HG02870 (cell line): ENCODE measurements at regions not wholly inside any gene's neighbourhood (a gene's known extent, or its start where the extent isn't known, plus 50 kb on each side); places are given as distances from the start of the nearest gene placed in this dataset.

ENCODE experiments used
- ATAC-seq: cut with Tn5 transposase; IDR thresholded peaks from one replicate; pipeline ENCODE4 v1.9.1; 2021; ENCODE audit warnings: mild to moderate bottlenecking, moderate library complexity; ENCODE audit not compliant: unreplicated experiment

DNA sequence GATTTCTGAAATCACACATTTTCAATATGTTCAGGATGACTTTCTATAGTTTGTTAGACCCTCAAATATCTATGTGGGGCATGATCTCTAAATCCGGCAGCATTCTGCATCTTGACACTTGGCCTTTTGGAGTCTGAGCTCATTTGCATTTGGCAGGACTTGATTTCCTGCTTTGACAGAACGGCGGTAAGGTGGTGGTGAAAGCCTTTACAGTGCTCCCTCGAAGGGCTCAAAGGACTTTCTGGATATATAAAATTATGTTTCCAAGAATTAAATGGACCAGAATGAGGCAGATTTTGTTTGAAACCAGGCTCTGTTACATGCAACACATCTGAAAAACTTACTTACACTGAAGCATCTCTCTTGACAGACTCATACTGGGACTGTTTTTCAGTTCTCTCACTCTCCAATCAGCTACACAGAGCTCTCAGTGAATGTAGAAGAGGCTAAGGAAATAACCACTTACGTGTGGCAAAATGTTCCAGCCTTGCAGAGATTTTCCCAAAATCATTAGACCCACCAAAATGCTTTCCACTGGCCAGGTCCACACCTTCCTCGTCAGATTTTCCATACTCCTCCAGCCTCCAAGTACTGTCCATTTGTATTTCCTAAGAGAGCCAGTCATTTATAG is 207.2 kb downstream of the SPRY2 start:
- no peak for ATAC-seq

DNA sequence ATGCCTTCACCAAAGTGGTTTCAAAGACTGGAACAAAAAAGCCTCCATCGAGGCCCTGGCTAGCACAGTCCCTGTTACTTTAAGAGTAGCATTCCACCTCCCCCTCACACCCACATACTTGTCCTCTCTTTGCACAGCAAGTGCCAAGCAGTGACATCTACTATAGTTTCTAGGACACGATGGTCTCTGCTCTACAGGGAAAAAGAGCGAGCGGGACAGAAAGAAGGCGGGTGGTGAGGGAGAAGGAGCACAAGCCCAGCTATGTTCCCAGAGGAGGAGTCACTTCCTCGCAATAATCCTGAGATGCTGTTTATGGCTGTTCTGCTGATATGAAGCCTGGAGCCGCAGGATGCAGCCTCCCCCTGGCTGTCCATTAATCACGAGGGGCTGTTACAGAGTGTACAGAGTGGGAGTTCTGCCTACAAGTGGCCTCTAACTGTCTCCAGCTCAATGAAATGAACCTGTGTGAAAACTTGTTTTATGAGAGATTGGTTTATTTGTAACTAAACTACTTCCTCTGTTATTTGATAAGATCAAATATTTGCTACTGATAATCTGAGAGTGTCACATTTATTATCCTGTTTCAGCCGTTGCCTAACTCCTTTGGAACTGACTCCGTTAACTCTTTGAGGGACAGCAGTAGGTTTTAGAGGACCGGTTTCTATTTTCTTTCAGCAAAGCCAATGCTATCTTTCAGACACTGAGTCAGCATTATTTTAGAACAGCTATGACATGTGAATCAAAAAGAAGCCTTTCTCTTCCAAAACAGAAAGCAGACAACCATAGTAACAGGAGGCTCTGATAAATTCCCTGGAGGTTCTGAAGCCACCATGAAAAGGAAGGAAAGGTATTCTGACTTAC is 208.0 kb downstream of the SPRY2 start:
- no peak for ATAC-seq

DNA sequence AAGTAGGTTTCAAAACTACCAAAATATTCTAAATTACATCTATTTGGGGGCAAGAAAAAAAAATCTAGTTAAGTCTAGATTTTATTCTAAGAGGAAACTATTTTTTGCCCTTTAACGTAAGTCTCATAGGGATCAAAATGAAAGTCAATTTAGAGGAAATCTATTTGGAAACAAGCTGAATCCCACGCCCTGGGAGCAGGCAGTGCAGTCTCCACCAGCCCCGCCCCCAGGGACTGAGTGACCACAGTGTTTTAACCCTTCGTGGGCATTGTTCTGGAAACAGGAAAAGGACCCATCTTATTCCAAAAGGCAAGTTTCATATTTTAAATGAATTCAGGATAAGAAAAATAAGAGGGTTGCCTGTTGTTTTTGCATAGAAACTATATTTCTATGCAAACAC is 209.7 kb downstream of the SPRY2 start:
- ATAC-seq = no peak

DNA sequence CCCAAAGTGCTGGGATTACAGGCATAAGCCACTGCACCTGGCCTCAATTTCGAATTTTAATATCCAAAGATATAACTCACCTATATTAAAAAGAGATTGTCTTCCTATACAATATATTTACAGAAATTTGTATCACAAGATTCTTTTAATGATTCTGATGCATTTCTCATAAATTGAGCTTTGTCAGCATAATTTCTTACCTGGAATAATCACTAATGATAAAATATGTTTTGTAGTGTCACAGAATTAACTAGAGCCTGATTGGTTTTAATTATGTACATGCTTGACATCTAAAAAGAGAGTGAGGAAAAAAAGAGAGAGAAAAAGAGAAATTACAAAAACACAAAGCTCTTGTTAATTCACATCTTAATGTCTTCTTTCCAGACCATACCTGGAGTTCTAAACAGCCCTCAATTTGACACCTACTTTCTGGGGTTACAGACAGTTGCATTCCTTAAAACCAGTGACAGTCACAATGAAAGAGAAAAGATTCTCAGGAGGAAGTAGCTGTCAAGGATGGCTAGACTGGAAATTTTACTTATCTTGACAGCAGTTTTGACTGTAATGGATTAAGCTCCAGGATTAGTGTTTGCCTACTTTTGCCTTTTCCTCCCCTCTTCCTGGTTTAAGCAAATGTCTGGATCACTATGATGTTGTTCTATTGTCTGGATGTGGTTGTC is 214.4 kb downstream of the SPRY2 start:
- ATAC-seq = no peak

DNA sequence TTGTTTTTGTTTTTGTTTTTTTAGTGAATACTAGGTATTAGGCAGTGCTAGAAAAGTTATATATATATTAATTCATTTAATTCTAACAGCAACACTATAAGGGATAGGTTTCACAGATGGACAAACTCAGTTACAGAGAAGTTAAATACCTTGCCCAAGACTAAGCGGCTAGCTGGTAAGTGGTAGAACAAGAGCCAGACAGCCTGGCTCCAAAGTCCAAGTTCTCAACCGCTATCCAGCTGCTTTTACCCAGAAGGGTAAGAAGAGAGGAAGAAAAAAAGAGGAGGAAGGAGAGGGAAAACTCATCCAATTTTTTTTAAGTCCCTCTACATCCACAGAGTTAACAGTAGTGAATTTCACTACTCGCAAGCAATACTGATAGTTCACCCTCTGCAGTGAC is 217.0 kb downstream of the SPRY2 start:
- no peak for ATAC-seq

DNA sequence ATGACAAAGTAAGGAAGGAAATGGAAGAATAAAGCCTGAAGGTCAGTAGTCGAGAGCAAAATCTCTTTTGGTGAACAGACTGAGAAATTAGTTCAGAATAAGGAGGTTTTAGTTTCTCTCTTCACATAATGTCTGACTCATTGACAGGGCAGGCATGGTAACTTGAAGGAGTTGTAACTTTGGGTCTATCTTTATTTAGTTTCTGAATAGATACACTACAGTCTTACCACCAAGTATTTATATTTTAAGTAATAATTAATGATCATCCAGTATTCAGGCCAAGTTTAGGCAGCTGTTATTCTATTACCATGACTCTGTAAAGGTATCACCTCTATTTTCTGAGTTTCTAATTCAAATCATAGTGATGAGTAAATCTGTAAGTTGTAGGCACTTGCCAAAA is 219.9 kb downstream of the SPRY2 start:
- ATAC-seq = no peak

DNA sequence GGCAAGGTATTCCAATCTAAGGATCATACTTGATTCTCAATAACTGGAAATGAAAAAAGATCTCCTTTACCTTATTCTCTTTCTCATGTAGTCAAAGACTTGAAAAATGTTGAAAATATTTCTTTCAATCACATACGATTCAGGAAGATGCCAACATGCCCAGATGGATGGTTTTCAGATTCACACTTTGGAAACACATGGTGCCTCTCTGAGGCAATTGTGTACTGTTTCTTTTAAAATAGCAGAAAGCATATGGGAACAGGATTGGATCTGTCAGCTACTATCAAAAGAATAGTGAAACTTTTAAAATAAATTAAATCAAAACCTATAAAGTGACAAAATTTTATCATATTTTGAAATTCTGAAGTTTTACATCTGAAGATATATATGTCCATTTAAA is 222.4 kb downstream of the SPRY2 start:
- no peak for ATAC-seq

DNA sequence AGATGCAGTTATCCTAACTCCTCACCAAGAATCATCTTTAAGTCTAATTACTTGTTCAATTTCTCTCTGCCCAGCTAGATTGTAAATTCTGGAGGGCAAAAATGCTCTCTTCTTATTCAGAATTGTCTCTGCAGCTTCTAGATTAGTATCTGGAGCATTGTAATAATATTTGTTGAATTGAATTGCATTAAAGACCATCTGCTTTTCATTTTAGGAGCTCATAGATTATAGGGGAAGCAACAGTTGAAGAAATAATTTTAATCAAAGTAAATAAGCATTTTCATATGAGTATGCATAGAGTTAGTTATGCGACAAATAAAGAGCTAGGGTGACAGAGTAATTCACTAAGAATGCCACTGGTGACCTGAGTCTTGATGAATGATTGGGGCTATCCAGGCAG is 222.8 kb downstream of the SPRY2 start:
- no peak for ATAC-seq

DNA sequence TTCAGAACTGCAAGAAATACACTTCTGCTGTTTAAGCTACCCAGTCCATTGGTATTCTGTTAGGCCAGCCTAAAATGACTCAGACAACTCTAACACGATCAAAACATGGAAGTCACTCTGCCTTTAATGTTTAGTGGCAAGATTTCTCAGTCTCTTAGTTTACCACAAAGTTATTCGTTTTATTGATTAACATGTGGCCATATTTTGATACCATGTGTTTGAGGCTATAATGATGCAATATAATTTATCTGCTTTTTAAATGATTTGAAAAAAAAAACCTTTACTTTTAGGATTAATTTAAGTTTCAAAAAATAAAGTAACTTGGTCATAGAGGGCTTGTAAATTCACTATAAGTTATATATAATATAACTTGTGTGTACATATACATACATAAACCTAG is 223.4 kb downstream of the SPRY2 start:
- ATAC-seq = no peak

DNA sequence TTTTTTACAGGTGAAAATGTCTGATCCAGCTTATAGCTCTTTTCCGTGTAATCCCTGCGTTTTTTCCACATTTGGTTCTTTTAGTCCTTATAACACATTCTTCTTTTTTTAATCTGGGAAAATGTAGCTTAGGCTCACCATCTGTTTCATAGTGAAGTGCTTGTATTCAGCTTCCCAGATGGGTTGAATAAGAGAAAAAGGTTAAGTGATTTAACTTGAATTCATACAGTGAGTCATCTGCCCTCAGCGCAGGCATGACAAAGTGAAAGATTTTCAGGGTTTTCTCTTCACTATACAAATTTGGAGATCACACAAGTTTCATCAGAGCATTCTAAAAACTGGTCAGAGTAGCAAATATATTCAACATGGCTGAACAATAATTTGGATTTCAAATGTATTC is 224.8 kb downstream of the SPRY2 start:
- no peak for ATAC-seq

DNA sequence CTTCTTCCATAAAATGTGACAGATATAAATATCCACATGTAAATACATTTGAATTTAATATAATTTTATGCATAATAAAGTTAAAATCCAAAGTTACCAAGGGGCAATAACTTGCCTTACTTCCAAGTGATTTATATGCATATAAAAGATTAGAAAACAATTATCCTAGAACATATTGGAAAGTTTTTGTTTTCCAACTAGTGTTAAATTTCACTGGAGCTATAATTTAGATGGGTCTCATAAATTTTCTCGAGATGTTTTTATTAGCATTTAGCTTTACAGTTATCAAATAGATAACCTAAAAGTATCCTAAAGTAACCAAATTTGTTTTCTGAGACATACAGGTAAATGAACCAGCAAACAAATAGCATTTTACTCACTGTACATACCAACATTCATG is 225.3 kb downstream of the SPRY2 start:
- ATAC-seq = no peak

DNA sequence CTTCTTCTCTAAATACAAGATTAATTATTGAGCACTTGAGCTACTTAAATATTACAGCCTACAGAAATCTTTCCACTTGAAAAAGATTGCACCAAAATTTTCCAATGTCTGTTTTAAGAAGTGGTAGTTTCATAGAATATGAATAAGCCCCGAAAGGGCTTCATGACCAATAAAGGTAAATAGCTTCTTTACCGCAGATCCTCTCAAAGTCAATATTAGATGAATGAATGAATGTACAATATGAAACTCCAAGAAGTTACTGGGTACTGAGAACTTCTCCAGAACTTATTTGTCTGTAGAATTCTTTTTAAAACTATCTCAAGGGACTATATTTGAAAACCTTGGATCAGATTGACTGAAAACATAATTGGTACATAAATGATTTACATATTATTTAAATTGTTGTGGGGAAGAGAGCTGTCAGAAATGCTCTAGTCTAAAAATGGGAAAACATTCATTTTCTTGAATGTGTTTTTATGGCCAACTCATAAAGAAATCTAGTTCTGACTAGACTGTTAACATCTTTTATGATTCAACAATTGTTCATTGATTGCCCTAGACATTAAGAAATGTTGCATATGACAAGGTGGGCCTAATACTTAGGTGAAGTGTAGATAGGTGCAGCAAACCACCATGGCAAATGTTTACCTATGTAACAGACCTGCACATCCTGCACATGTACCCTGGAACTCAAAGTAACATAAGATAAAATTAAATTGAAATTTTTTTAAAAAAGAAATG is 227.0 kb downstream of the SPRY2 start:
- no peak for ATAC-seq

DNA sequence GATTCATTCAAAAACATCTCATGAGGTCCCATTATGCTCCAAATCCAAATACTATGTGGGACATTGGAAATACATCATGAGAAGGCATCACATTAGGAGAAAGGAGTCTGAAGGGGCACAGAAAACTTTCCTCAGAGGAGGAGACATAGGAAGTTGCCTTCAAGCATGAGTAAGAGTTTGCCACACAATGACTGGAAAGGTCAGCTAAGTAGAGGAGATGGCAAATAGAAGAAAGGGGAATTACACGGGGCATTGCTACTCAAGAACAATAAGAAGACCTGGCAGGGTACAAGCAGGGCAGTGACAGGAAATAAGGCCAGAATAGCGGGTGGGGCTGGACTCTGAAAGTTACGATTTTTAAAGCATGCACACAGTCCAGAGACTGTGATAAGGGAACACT is 231.6 kb downstream of the SPRY2 start:
- no peak for ATAC-seq

DNA sequence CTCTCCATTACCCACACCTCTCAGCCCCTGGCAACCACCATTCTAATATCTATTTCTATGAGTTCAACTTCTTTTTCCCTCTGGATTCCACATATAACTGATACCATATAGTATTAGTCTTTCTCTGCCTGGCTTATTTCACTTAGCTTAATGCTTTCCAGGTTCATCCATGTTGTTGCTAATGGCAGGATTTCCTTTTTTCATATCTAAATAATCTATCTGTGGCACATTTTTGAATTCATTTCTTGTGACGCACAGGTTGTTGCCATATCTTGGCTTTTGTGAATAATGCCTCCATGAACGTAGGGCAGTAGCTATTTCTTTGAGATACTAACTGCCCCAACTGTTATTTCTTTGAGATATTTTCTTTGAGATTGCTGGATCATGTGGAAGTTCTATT is 235.6 kb downstream of the SPRY2 start:
- no peak for ATAC-seq

DNA sequence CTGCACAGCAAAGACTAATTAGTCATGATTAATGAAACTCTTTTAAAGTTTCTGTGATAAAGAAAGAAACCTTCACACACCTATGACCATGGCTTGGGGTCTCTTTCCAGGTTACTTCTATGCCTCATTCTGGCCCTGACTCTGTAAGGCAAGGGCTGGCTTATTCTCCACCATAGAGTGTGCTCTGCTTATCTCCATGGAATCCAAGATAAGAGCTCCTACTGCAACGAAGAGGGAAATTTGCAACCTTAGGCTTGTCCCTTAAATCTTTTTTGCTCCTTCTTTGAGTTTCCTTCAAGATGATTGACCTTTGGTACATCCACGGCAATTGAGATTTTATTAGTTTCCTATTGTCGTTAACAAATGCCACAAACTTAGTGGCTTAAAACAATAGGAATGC is 239.9 kb downstream of the SPRY2 start:
- no peak for ATAC-seq

DNA sequence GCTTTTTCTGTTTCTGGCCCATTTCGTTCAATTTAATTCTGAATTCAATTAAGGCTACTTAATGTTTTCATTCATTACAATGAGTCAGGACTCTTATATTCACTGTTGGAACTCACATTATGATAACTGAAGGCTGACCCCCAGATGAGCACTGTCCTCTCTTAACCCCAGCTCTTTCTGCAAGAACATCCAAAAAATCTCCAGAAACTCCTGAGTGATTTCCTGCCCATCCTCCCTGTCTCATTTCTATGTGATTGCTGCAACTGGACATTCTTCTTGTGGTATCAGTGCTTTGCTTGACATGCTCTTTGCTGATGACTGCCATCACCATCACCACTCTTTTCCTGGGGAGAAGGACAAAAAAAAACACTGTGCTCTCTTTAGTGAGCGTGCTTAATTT is 240.3 kb downstream of the SPRY2 start:
- ATAC-seq = no peak

DNA sequence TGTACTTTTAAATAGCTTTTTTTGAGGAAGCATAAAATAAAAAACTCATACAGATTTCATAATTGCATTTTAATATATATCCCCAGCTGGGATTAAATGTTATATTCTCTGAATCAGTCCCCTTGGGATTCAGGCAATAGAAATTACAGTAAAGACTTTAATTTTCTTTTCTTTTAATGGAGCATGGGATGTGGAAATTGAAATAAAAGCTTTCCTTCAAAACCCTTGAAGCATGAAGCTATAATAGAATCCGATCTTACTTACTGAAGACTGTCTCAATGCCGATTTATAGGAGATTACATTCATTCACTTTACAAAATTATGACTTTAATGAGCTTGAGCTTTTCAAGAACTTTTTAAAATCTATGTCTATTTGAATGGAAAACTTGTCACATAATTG is 243.4 kb downstream of the SPRY2 start:
- no peak for ATAC-seq

DNA sequence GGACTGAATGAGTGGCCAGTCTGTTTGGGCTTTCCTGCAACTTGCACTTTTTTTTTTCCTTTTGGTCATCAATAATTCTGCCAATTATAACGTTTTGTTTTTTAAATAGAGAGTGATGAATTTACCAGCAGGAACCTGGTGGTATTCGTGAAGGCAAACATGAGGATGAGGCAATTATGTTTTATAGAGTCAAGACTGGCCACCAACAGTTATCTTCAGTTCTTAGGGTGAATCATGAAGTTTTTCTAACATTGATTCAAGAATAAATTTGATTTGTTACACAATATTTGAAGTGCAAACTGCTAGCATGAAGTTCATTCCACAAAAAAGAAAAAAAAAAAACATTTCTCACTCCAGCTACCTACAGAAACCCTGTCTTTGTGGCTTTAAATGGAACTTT is 244.5 kb downstream of the SPRY2 start:
- no peak for ATAC-seq

DNA sequence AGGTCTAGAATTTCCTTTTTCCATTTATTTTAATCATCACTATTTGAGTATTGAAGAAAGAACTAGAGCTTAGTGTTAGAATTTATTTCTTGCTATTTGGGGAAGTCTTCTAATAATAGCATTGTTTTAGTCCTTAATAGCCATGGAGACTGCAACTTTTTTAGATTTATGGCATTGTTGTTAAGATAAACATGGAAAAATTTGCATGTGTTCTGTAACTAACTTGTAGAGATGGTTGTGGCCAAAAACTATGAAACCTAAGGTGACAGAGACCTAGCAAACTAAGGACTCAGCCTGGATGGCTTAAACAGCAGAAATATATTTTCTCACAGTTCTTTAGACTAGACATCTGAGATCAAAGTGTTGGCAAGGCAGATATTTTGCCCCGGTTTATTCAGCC is 246.4 kb downstream of the SPRY2 start:
- ATAC-seq = no peak

DNA sequence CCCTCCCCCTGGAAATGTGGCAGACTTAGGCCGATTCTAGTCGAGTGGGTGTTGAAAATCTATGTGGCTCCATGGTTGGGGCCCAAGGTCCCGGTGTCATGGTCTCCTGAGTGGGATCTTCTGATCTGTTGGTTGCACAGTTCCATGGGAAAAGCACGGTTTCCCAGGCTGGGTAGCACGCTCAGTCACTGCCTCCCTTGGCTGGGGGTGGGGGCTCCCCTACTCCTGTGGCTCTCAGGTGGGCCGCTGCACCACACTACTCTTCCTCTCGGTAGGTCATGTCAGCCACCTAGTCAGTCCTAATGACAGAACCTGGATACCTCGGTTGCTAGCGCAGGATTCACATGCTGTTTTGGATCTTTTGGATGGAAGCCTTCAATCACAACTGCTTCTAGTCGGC is 247.0 kb downstream of the SPRY2 start:
- no peak for ATAC-seq

DNA sequence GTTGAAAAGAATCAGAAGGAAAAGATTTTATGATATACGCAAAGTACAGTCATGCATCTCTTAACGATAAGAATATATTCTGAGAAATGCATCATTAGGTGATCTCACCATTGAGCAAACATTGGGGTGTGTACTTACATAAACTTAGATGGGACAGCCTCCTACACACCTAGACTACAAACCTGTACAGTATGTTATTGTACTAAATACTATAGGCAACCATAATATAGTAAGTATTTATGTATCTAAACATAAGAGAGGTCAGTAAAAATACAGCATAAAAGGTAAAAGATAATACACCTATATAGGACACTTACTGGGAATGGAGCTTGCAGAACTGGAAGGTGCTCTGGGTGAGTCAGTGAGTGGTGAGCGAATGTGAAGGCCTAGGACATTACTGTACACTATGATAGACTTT is 254.6 kb downstream of the SPRY2 start:
- no peak for ATAC-seq
